Neural crest cell (in vitro differentiated cells): ENCODE measurements at regions not wholly inside any gene's neighbourhood (a gene's known extent, or its start where the extent isn't known, plus 50 kb on each side); places are given as distances from the start of the nearest gene placed in this dataset.

Experiments
- DNase-seq: peaks from one replicate; pipeline ENCODE4 v3.0.0; 2021; ENCODE audit warnings: low read depth, mixed read lengths, low spot score
- H3K27ac Mint-ChIP-seq: one replicate; pipeline ENCODE4 v1.8.0; 2021; ENCODE audit warnings: mild to moderate bottlenecking, mixed read lengths; ENCODE audit not compliant: unreplicated experiment
- H3K27me3 Mint-ChIP-seq: 2 replicates; pipeline ENCODE4 v1.8.0; 2021; ENCODE audit warnings: low read depth, mild to moderate bottlenecking, mixed read lengths
- H3K36me3 Mint-ChIP-seq: 2 replicates; pipeline ENCODE4 v1.8.0; 2021; ENCODE audit warnings: low read depth, mild to moderate bottlenecking, mixed read lengths
- H3K4me1 Mint-ChIP-seq: 2 replicates; pipeline ENCODE4 v1.8.0; 2021; ENCODE audit warnings: mixed read lengths
- H3K4me3 Mint-ChIP-seq: one replicate; pipeline ENCODE4 v1.8.0; 2021; ENCODE audit warnings: mild to moderate bottlenecking, mixed read lengths
- H3K9me3 Mint-ChIP-seq: 2 replicates; pipeline ENCODE4 v1.8.0; 2021; ENCODE audit warnings: mixed read lengths
- CTCF ChIP-seq: fragments of 200-600 bp; sonication (generic); conservative IDR thresholded peaks from 2 replicates; pipeline ENCODE4 v1.5.0; 2021; ENCODE audit warnings: antibody characterized with exemption, mild to moderate bottlenecking

DNA sequence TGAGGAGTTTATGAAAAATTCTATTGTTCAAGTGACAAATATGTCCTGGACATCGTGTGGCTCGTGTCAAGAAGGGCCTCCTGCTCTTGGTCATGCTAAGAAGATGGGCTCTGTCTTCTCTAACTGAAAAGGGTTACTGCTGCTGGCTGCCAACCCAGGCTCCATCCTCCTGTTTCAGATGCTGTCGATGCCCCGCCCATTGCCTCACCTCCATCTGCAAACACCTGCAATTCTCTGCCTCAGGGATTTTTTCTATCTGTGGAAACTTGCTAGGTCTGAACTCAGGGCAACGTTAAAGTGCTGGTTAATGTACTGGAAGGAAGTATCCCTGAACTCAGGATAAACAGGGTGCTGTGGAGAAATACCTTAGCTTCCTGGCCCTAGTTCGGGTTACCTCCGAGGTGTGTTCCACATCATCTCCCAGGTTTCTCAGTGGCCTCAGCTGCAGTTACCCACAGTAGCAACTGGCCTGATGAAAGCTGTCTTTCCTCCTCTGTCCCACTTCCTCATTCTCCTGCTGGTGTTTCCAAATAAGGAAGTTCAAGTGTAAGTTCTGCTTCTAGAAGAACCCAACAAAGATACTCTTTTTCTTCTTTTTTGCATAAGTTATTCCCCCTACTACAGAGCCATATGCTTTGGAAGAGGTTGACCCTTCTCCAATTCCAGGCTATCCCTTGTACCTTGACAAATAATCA is 151.7 kb upstream of the SMIM23 start:
- no peak overlapping the region for H3K4me3 Mint-ChIP-seq

GRCh38 chr5:171634511-171634910 is 151.1 kb upstream of the SMIM23 start:
- no peak overlapping the region for H3K27ac Mint-ChIP-seq
- H3K36me3 Mint-ChIP-seq = no peaks in the 10 kb centered on the region
- no peak overlapping the region for H3K4me3 Mint-ChIP-seq
- TF ChIP-seq CTCF = no peak
- H3K4me1 Mint-ChIP-seq = peaks cover 6% of the 10 kb centered on the region
- no peak for DNase-seq
- peaks cover 18% of the 10 kb centered on the region for H3K27me3 Mint-ChIP-seq
- no peaks in the 10 kb centered on the region for H3K9me3 Mint-ChIP-seq

More for the DNA sequence above, 151.7 kb upstream of the SMIM23 start:
- Mint-ChIP-seq H3K36me3 (no peaks in the 10 kb centered on the region), H3K27ac (no peak overlapping the region), H3K9me3 (no peaks in the 10 kb centered on the region), H3K4me1 (peaks cover 7% of the 10 kb centered on the region), H3K27me3 (peaks cover 23% of the 10 kb centered on the region)
- DNase-seq = no peak
- no peak for TF ChIP-seq CTCF

DNA sequence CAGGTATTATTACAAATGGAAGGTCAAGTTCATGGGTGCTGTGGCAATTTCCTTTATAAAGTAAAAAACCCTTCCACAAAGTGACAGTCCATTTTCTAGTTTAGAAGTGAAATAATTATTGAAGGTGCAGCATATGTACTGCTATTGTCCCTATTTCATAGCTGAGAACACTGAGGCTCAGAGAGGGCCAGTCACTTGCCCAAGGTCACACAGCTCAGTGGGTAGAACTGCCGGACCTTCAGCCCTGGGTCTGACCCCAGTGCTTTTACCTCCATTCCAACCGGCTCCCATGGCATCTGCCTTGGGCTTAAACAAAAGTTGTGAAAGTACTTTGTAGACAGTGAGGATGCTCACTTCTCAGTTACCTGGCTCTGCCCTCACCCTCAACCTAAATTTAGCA is 150.6 kb upstream of the SMIM23 start:
- TF ChIP-seq CTCF = no peak
- Mint-ChIP-seq H3K36me3 (no peaks in the 10 kb centered on the region), H3K27ac (no peak overlapping the region), H3K27me3 (peaks cover 14% of the 10 kb centered on the region), H3K9me3 (no peaks in the 10 kb centered on the region), H3K4me3 (no peak overlapping the region), H3K4me1 (peaks cover 2% of the 10 kb centered on the region)
- no peak for DNase-seq

GRCh38 chr5:171635561-171636245 is 149.9 kb upstream of the SMIM23 start:
- Mint-ChIP-seq H3K27me3 (peaks cover 8% of the 10 kb centered on the region), H3K27ac (no peak overlapping the region), H3K9me3 (no peaks in the 10 kb centered on the region), H3K4me3 (no peak overlapping the region), H3K4me1 (no peaks in the 10 kb centered on the region), H3K36me3 (no peaks in the 10 kb centered on the region)
- no peak for TF ChIP-seq CTCF
- DNase-seq = no peak

DNA sequence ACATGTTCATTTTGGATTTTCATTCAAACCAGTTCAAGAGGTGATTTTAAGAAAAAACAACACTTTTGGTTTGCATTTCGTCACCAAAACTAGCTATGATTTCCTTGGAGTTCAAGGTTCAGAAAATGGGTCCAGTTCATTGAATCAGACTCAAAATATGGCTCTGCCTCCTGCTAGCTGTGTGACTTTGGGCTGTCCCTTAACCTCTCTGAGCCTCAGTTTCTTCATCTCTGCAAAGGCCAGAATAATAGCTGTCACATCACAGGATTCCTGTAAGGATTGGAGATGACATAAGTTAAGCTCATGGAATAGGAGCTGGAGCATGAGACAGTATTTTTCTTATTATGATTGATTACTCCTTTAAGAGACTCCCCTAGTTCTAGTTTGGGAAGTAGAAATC is 147.8 kb upstream of the SMIM23 start:
- TF ChIP-seq CTCF = no peak
- Mint-ChIP-seq H3K9me3 (no peaks in the 10 kb centered on the region), H3K4me3 (no peak overlapping the region), H3K4me1 (peaks cover 8% of the 10 kb centered on the region), H3K36me3 (no peaks in the 10 kb centered on the region), H3K27me3 (no peaks in the 10 kb centered on the region), H3K27ac (no peak overlapping the region)
- no peak for DNase-seq
